Breast epithelium (tissue), 4 donors: ENCODE measurements at regions not wholly inside any gene's neighbourhood (a gene's known extent, or its start where the extent isn't known, plus 50 kb on each side); places are given as distances from the start of the nearest gene placed in this dataset.

Experiments used
- DNase-seq, 2 donors: peaks; one replicate each; pipeline ENCODE4 v3.0.0-alpha.2; 2019; ENCODE audit warnings: low spot score in 2 of 2
- H3K27ac ChIP-seq, 2 donors: fragments of 200-600 bp; sonication (generic) in 1 of 2; one replicate each; pipeline ENCODE4 v1.5.1; 2016 to 2019; ENCODE audit warnings: mild to moderate bottlenecking in 1 of 2
- H3K27me3 ChIP-seq, 2 donors: fragments of 200-600 bp; sonication (generic) in 1 of 2; one replicate each; pipeline versions ENCODE4 v1.5.1 to v1.6.0; 2017 to 2019; ENCODE audit warnings: control low read depth in 1 of 2, mild to moderate bottlenecking in 1 of 2
- H3K36me3 ChIP-seq: fragments of 200-600 bp; one replicate; pipeline ENCODE4 v1.5.1; 2019
- H3K4me1 ChIP-seq, 2 donors: fragments of 200-600 bp; sonication (generic); one replicate each; pipeline ENCODE4 v1.5.1; 2016 to 2019; ENCODE audit warnings: control low read depth in 1 of 2
- H3K4me3 ChIP-seq, 3 donors: fragments of 200-600 bp; sonication (generic); 1 replicate in 2 of 3; 2 replicates in 1 of 3; pipeline ENCODE4 v1.5.1; 2016 to 2019; ENCODE audit warnings: mild to moderate bottlenecking in 3 of 3, moderate library complexity in 2 of 3
- H3K9me3 ChIP-seq, 2 donors: fragments of 200-600 bp; sonication (generic) in 1 of 2; one replicate each; pipeline ENCODE4 v1.5.1; 2016 to 2019; ENCODE audit warnings: control low read depth in 1 of 2
- POLR2A ChIP-seq: fragments of 450-650 bp; IDR thresholded peaks from one replicate; pipeline ENCODE4 v1.6.1; 2016; ENCODE audit warnings: antibody characterized with exemption, mild to moderate bottlenecking, moderate library complexity
- POLR2AphosphoS5 ChIP-seq, 3 donors: sonication (generic); formaldehyde crosslinking; IDR thresholded peaks; one replicate each; pipeline ENCODE4 v1.6.1; 2017; ENCODE audit warnings: antibody characterized with exemption in 3 of 3
- intact Hi-C: fragments of 100-400 bp; cut with DNase I; formaldehyde crosslinking; loops from one replicate; pipeline ENCODE4 v1.15.1; 2023; ENCODE audit warnings: low total_unique reads
- TF ChIP-seq, protein P1 (sequence below), 3 donors: fragments of 450-650 bp; IDR thresholded peaks; one replicate each; pipeline ENCODE4 v1.5.1; 2016 to 2017; ENCODE audit warnings: antibody characterized with exemption in 3 of 3, mild to moderate bottlenecking in 3 of 3, moderate library complexity in 3 of 3

DNA sequence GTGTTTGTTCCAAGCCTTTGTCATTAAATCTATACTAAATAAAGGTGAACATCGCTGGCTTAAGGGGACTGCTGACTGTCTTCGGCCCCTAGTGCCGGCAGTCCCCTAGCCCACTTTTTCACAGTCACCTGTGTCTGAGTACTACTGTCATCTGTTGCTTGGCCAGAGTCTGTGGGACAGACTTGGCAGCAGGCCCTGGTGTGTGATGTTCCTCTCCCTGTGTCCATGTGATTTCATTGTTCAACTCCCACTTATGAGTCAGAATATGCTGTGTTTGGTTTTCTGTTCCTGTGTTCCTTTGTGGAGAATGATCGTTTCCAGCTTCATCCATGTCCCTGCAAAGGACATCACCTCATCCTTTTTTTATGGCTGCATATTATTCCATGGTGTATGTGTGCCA lies 133.4 kb downstream of the HAO1 start:
- intact Hi-C loops = no loop called here
- no peak overlapping the region for H3K27ac ChIP-seq
- no peak overlapping the region for H3K4me3 ChIP-seq
- TF ChIP-seq POLR2AphosphoS5 (IDR thresholded peaks at IDR 0.05) = no peak
- TF ChIP-seq, protein P1, sequence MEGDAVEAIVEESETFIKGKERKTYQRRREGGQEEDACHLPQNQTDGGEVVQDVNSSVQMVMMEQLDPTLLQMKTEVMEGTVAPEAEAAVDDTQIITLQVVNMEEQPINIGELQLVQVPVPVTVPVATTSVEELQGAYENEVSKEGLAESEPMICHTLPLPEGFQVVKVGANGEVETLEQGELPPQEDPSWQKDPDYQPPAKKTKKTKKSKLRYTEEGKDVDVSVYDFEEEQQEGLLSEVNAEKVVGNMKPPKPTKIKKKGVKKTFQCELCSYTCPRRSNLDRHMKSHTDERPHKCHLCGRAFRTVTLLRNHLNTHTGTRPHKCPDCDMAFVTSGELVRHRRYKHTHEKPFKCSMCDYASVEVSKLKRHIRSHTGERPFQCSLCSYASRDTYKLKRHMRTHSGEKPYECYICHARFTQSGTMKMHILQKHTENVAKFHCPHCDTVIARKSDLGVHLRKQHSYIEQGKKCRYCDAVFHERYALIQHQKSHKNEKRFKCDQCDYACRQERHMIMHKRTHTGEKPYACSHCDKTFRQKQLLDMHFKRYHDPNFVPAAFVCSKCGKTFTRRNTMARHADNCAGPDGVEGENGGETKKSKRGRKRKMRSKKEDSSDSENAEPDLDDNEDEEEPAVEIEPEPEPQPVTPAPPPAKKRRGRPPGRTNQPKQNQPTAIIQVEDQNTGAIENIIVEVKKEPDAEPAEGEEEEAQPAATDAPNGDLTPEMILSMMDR (IDR thresholded peaks at IDR 0.05) = no peak
- no peak for TF ChIP-seq POLR2A
- no peak for DNase-seq
- no peaks in the 10 kb centered on the region for H3K4me1 ChIP-seq
- H3K36me3 ChIP-seq = no peaks in the 10 kb centered on the region
- H3K9me3 ChIP-seq = peaks cover 6 to 26% of the 10 kb centered on the region in 2 donors
- H3K27me3 ChIP-seq = no peaks in the 10 kb centered on the region

DNA sequence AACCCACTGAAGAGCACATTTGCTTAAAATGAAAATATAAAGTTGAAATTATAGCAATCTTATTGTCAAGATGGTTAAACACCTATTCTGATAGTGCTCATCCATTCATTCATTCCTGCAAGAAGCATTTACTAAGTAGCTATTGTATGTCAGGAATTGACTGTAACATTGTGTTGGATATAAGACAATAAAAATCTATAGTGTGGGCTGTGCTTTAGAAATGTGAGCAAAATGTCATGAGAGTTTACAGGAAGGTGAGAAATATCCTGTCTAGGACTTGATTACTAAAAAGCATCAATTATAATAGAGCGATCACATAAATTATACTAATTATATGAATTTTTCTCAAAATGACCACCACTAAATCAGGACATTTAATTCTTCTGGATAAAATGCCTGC lies 123.0 kb downstream of the HAO1 start:
- no peak overlapping the region for H3K4me3 ChIP-seq
- TF ChIP-seq POLR2A (no peak), POLR2AphosphoS5 (IDR thresholded peaks at IDR 0.05) (no peak)
- TF ChIP-seq, protein P1 (IDR thresholded peaks at IDR 0.05) = no peak

DNA sequence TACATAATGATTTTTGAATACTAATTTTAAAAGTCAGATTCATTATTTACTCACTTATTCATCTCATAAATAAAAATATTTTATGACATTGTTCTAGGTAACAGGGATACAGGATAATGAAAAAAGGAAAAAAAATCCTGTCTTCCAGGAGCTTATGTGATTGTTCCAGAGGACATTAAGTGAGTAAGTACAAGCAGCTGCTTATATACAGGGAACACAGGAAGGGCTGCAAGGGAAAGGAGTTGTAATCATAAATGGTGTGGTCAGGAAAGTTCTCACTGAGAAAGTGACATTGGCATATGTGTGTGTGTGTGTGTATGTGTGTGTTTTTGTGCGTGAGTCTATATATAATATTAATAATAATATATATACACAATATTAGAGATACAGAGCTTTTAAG lies 121.8 kb downstream of the HAO1 start:
- no peaks in the 10 kb centered on the region for H3K36me3 ChIP-seq
- no peak overlapping the region for H3K27ac ChIP-seq
- H3K27me3 ChIP-seq = no peaks in the 10 kb centered on the region
- H3K9me3 ChIP-seq = no peaks in the 10 kb centered on the region
- no peak for DNase-seq
- intact Hi-C loops = no loop called here
- no peak overlapping the region for H3K4me3 ChIP-seq
- TF ChIP-seq POLR2A (no peak), POLR2AphosphoS5 (IDR thresholded peaks at IDR 0.05) (no peak)
- TF ChIP-seq, protein P1 (IDR thresholded peaks at IDR 0.05) = no peak
- H3K4me1 ChIP-seq = no peaks in the 10 kb centered on the region

More for the DNA sequence above, 123.0 kb downstream of the HAO1 start:
- Histone ChIP-seq H3K27me3 (no peaks in the 10 kb centered on the region), H3K9me3 (no peaks in the 10 kb centered on the region), H3K27ac (no peak overlapping the region), H3K4me1 (no peaks in the 10 kb centered on the region), H3K36me3 (no peaks in the 10 kb centered on the region)
- no peak for DNase-seq
- intact Hi-C loops = no loop called here

DNA sequence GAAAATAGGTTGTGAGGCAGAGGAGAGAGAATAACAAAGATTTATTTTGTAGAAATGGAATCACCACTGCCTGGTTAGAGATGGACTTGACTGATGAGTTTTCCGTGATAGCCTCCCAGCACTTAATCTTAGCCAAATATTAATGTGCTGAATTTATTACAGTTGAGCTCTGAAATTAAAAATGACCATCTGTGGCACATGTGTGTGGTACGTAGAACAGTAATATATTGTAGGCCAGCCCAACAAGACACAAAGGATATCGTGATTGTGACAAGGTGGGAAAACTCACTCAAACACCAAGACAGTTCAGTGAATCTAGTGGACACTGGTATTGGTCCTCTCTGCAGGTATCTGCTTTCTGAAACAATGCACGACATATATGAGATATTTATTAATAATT lies 119.4 kb downstream of the HAO1 start:
- intact Hi-C loops = no loop called here
- no peaks in the 10 kb centered on the region for H3K27me3 ChIP-seq
- TF ChIP-seq, protein P1 (IDR thresholded peaks at IDR 0.05) = no peak
- no peak for TF ChIP-seq POLR2A
- no peak for TF ChIP-seq POLR2AphosphoS5 (IDR thresholded peaks at IDR 0.05)
- no peaks in the 10 kb centered on the region for H3K4me1 ChIP-seq
- H3K36me3 ChIP-seq = no peaks in the 10 kb centered on the region
- no peak for DNase-seq
- no peak overlapping the region for H3K27ac ChIP-seq
- H3K4me3 ChIP-seq = no peak overlapping the region
- no peaks in the 10 kb centered on the region for H3K9me3 ChIP-seq

DNA sequence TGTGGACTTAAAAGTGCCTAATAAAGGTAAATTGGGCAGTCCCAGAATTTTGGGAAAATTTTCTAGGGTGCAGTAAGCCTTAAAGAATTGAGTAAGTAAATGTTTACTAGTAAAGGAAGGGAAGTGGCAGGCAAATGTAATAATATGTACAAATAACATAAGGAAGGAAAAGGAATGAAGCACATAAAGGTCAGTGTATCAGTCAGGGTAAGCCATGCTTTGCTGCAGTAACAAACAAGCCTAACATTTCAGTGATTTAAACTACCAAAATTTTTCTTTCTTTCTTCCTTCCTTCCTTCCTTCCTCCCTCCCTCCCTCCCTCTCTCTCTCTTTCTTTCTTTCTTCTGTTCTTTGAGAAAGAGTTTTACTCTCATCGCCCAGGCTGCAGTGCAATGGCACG lies 117.5 kb downstream of the HAO1 start:
- Histone ChIP-seq H3K4me1 (no peaks in the 10 kb centered on the region), H3K4me3 (no peak overlapping the region), H3K27me3 (no peaks in the 10 kb centered on the region), H3K9me3 (no peaks in the 10 kb centered on the region), H3K27ac (no peak overlapping the region), H3K36me3 (no peaks in the 10 kb centered on the region)
- DNase-seq = no peak
- TF ChIP-seq, protein P1 (IDR thresholded peaks at IDR 0.05) = no peak
- no peak for TF ChIP-seq POLR2AphosphoS5 (IDR thresholded peaks at IDR 0.05)
- TF ChIP-seq POLR2A = no peak
- intact Hi-C loops = no loop called here
